HEK293 (cell line): ENCODE measurements at regions not wholly inside any gene's neighbourhood (a gene's known extent, or its start where the extent isn't known, plus 50 kb on each side); places are given as distances from the start of the nearest gene placed in this dataset.
"Not testable (repeated sequence)": the region's sequence is repeated elsewhere in the genome, so short reads cannot be mapped to it uniquely, and the experiment has no call there.

Experiments
- GLI4 ChIP-seq: fragments of 450-650 bp; formaldehyde crosslinking; IDR thresholded peaks from 2 replicates; pipeline ENCODE4 v1.5.1; 2016; ENCODE audit warnings: missing biosample characterization, missing genetic modification characterization
- PRDM6 ChIP-seq: fragments of 450-650 bp; formaldehyde crosslinking; IDR thresholded peaks from 2 replicates; pipeline ENCODE4 v1.5.1; 2017; ENCODE audit warnings: missing biosample characterization, missing genetic modification characterization
- ZNF140 ChIP-seq: fragments of 450-650 bp; formaldehyde crosslinking; IDR thresholded peaks from 2 replicates; pipeline ENCODE4 v1.5.1; 2016; ENCODE audit warnings: missing biosample characterization, missing genetic modification characterization
- ZNF423 ChIP-seq: fragments of 450-650 bp; formaldehyde crosslinking; IDR thresholded peaks from 2 replicates; pipeline ENCODE4 v1.5.1; 2016; ENCODE audit warnings: missing biosample characterization, missing genetic modification characterization
- TF ChIP-seq, protein P1 (sequence below): fragments of 450-650 bp; formaldehyde crosslinking; IDR thresholded peaks from 2 replicates; pipeline ENCODE4 v1.5.1; 2016; ENCODE audit warnings: missing biosample characterization, missing genetic modification characterization

DNA sequence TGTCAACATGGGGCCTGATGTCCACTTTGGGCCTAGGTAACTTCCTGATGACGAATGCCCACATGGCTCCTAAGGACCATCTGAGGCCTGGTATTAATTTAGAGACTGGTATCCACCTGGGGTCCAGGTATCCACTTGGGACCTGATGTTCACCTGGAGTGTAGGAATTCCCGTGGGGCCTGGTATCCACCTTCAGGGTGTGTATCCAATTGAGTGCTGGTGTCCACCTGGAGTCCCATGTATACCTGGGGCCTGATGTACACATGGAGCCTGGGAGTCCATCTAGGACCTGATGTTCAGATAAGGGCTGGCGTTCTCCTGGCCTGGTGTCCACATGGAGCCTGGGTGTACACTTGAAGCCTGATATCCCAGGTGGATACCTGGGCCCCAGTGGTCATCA, 520.6 kb downstream of the FOXD4L4 start:
- TF ChIP-seq, protein P1, sequence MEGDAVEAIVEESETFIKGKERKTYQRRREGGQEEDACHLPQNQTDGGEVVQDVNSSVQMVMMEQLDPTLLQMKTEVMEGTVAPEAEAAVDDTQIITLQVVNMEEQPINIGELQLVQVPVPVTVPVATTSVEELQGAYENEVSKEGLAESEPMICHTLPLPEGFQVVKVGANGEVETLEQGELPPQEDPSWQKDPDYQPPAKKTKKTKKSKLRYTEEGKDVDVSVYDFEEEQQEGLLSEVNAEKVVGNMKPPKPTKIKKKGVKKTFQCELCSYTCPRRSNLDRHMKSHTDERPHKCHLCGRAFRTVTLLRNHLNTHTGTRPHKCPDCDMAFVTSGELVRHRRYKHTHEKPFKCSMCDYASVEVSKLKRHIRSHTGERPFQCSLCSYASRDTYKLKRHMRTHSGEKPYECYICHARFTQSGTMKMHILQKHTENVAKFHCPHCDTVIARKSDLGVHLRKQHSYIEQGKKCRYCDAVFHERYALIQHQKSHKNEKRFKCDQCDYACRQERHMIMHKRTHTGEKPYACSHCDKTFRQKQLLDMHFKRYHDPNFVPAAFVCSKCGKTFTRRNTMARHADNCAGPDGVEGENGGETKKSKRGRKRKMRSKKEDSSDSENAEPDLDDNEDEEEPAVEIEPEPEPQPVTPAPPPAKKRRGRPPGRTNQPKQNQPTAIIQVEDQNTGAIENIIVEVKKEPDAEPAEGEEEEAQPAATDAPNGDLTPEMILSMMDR (tag by site-specific recombination): not testable (repeated sequence)
- not testable (repeated sequence) for TF ChIP-seq GLI4 (tag by site-specific recombination); ZNF140; ZNF423 (tag by site-specific recombination); PRDM6
